ENCODE measurements at regions not wholly inside any gene's neighbourhood (a gene's known extent, or its start where the extent isn't known, plus 50 kb on each side); places are given as distances from the start of the nearest gene placed in this dataset.

DNA sequence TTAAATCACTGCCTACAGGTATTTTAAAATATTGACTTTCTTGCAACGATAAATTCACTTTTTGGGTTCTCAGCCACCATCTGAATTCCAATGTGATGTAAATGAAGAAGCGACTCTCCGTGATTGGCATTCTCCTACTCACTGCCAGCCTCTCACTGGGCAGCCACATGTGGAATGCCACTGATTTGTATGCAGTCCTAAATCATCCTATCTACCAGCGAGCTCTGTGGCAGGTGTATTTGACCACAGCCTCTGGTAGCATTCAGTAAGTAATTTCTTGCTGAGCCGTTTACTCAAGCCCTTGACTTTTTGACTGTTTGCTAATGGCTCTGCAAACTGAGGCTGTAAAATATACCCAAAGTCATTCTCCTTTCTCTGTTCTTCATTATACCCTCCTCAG is 559.0 kb upstream of the SLC10A2 start:
- DNase-seq, result no peak
- no peaks in the 10 kb centered on the region for H3K36me3 ChIP-seq
- H3K27ac ChIP-seq, result no peak overlapping the region
- intact Hi-C loops (cut with DNase I), result no loop called here
- no peaks in the 10 kb centered on the region for H3K4me1 ChIP-seq
- 72 to 74% methylated on average over 5 of the region's 5 CpGs for WGBS, 2 donors
- no peaks in the 10 kb centered on the region for H3K27me3 ChIP-seq
- H3K4me3 ChIP-seq, result no peak overlapping the region
- TF ChIP-seq POLR2A (IDR thresholded peaks at IDR 0.05) (no peak), POLR2AphosphoS5 (IDR thresholded peaks at IDR 0.05) (no peak)
- no peaks in the 10 kb centered on the region for H3K9me3 ChIP-seq

DNA sequence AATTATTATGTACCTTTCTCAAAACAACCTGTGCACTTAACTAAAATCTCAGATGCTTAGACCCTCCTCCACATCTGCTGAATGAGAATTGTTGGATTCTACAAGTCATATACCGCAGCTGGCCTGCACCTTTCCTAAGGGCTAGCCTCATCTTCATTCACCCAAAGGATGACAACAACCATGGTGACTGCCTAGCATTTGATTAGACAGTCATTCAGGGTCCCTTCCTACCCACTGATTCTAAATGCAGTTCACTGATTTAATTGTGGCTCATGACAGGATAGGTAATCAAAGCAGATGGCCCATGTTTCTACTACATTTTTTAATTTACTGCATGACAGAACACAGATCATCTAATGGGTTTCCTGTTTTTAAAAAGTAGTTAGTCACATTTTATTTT is 551.9 kb upstream of the SLC10A2 start:
- H3K36me3 ChIP-seq, result no peaks in the 10 kb centered on the region

GRCh38 chr13:103615771-103616170 is 549.6 kb upstream of the SLC10A2 start:
- intact Hi-C loops (cut with DNase I), result no loop called here
- no peaks in the 10 kb centered on the region for H3K4me1 ChIP-seq
- no peaks in the 10 kb centered on the region for H3K27me3 ChIP-seq
- H3K36me3 ChIP-seq, result no peaks in the 10 kb centered on the region
- no peak overlapping the region for H3K27ac ChIP-seq
- TF ChIP-seq POLR2A (IDR thresholded peaks at IDR 0.05) (no peak), EP300 (IDR thresholded peaks at IDR 0.05) (no peak), POLR2AphosphoS5 (IDR thresholded peaks at IDR 0.05) (no peak)
- TF ChIP-seq, protein P1, sequence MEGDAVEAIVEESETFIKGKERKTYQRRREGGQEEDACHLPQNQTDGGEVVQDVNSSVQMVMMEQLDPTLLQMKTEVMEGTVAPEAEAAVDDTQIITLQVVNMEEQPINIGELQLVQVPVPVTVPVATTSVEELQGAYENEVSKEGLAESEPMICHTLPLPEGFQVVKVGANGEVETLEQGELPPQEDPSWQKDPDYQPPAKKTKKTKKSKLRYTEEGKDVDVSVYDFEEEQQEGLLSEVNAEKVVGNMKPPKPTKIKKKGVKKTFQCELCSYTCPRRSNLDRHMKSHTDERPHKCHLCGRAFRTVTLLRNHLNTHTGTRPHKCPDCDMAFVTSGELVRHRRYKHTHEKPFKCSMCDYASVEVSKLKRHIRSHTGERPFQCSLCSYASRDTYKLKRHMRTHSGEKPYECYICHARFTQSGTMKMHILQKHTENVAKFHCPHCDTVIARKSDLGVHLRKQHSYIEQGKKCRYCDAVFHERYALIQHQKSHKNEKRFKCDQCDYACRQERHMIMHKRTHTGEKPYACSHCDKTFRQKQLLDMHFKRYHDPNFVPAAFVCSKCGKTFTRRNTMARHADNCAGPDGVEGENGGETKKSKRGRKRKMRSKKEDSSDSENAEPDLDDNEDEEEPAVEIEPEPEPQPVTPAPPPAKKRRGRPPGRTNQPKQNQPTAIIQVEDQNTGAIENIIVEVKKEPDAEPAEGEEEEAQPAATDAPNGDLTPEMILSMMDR (IDR thresholded peaks at IDR 0.05), result no peak
- no peak for DNase-seq
- no peaks in the 10 kb centered on the region for H3K9me3 ChIP-seq
- H3K4me3 ChIP-seq, result no peak overlapping the region
- WGBS, 2 donors, result 93 to 94% methylated on average over 4 of the region's 4 CpGs

More for the DNA sequence above, 551.9 kb upstream of the SLC10A2 start:
- Histone ChIP-seq H3K9me3 (no peaks in the 10 kb centered on the region), H3K4me1 (no peaks in the 10 kb centered on the region), H3K4me3 (no peak overlapping the region), H3K27me3 (no peaks in the 10 kb centered on the region), H3K27ac (no peak overlapping the region)
- WGBS, 2 donors, result 91 to 95% methylated on average over 1 of the region's 1 CpG
- DNase-seq, result no peak
- intact Hi-C loops (cut with DNase I), result no loop called here
- TF ChIP-seq POLR2A (IDR thresholded peaks at IDR 0.05), result no peak
- TF ChIP-seq POLR2AphosphoS5 (IDR thresholded peaks at IDR 0.05), result no peak
- TF ChIP-seq EP300 (IDR thresholded peaks at IDR 0.05), result no peak
- TF ChIP-seq, protein P1 (IDR thresholded peaks at IDR 0.05), result no peak

DNA sequence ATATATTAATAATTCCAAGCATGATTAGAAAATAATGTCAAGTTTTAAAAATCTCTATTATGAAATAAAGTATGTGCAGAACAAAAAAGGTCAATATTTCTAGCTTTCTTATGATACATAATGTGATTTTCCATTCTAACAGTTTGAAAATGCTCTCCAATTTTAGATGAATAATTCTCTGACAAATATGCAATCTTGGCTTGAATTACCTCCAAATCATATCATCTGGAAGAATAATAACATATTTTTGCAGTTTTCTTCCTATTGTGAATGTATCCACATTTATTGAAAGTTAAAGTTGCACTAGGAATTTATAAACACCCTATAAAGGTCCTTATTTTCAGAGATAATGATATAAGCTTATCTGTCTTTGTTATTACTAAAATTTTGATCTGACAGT is 548.5 kb upstream of the SLC10A2 start:
- intact Hi-C loops (cut with DNase I), result no loop called here
- TF ChIP-seq POLR2A (IDR thresholded peaks at IDR 0.05) (no peak), POLR2AphosphoS5 (IDR thresholded peaks at IDR 0.05) (no peak), EP300 (IDR thresholded peaks at IDR 0.05) (no peak)
- TF ChIP-seq, protein P1 (IDR thresholded peaks at IDR 0.05), result no peak
- H3K4me3 ChIP-seq, result no peak overlapping the region
- H3K9me3 ChIP-seq, result no peaks in the 10 kb centered on the region
- no peaks in the 10 kb centered on the region for H3K36me3 ChIP-seq
- no peak for DNase-seq
- H3K27me3 ChIP-seq, result no peaks in the 10 kb centered on the region
- no peaks in the 10 kb centered on the region for H3K4me1 ChIP-seq
- H3K27ac ChIP-seq, result no peak overlapping the region

- no peaks in the 10 kb centered on the region for H3K9me3 ChIP-seq
- intact Hi-C loops (cut with DNase I), result no loop called here
Observed at GRCh38 chr13:103607995-103608394, 541.8 kb upstream of the SLC10A2 start.

More at GRCh38 chr13:103607995-103608394, 541.8 kb upstream of the SLC10A2 start:
- Histone ChIP-seq H3K36me3 (no peaks in the 10 kb centered on the region), H3K4me1 (no peaks in the 10 kb centered on the region), H3K27me3 (no peaks in the 10 kb centered on the region), H3K27ac (no peak overlapping the region), H3K4me3 (no peak overlapping the region)
- 64 to 78% methylated on average over 1 of the region's 1 CpG for WGBS, 2 donors
- TF ChIP-seq POLR2AphosphoS5 (IDR thresholded peaks at IDR 0.05), result no peak
- no peak for TF ChIP-seq EP300 (IDR thresholded peaks at IDR 0.05)
- TF ChIP-seq POLR2A (IDR thresholded peaks at IDR 0.05), result no peak
- TF ChIP-seq, protein P1 (IDR thresholded peaks at IDR 0.05), result no peak
- DNase-seq, result no peak
